ENCODE measurements at regions not wholly inside any gene's neighbourhood (a gene's known extent, or its start where the extent isn't known, plus 50 kb on each side); places are given as distances from the start of the nearest gene placed in this dataset.

DNA sequence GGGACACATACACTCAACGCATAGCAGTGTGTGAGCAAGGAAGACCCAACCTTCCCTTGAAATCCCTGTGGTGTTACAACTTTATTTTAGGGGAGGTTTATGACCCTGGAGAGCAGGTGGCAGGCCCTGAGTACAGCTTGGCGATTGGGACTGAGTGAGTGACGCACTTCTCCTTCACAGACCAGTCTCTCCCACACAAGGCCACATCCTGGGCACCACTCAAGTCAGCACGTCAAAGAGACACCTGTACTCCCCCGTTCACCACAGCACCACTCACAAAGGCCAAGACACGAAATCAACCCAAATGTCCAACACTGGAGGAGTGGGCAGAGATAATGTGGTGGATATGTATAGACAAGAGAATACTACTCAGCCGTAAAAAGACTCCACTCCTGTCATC lies 57.0 kb upstream of the FRMD1 start:
- TF ChIP-seq, protein P1, sequence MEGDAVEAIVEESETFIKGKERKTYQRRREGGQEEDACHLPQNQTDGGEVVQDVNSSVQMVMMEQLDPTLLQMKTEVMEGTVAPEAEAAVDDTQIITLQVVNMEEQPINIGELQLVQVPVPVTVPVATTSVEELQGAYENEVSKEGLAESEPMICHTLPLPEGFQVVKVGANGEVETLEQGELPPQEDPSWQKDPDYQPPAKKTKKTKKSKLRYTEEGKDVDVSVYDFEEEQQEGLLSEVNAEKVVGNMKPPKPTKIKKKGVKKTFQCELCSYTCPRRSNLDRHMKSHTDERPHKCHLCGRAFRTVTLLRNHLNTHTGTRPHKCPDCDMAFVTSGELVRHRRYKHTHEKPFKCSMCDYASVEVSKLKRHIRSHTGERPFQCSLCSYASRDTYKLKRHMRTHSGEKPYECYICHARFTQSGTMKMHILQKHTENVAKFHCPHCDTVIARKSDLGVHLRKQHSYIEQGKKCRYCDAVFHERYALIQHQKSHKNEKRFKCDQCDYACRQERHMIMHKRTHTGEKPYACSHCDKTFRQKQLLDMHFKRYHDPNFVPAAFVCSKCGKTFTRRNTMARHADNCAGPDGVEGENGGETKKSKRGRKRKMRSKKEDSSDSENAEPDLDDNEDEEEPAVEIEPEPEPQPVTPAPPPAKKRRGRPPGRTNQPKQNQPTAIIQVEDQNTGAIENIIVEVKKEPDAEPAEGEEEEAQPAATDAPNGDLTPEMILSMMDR (IDR thresholded peaks at IDR 0.05; ENCODE audit: low read depth, low read length), result no peak
- no peak for TF ChIP-seq EZH2phosphoT487 (IDR thresholded peaks at IDR 0.05; ENCODE audit: low read depth)
